Parathyroid adenoma (tissue), 2 donors: ENCODE measurements at regions not wholly inside any gene's neighbourhood (a gene's known extent, or its start where the extent isn't known, plus 50 kb on each side); places are given as distances from the start of the nearest gene placed in this dataset.

Experiments
- H2AFZ ChIP-seq: fragments of 300-600 bp; sonication (generic); one replicate; pipeline ENCODE4 v1.7.0; 2017; ENCODE audit warnings: antibody characterized with exemption, mild to moderate bottlenecking
- H3K27ac ChIP-seq: fragments of 300-600 bp; sonication (generic); one replicate; pipeline ENCODE4 v1.7.0; 2017
- H3K27me3 ChIP-seq: fragments of 300-600 bp; sonication (generic); one replicate; pipeline ENCODE4 v1.7.0; 2017; ENCODE audit warnings: low read length; ENCODE audit not compliant: control insufficient read depth, insufficient read depth
- H3K36me3 ChIP-seq: fragments of 300-600 bp; sonication (generic); one replicate; pipeline ENCODE4 v1.7.0; 2017; ENCODE audit warnings: low read length; ENCODE audit not compliant: control insufficient read depth, insufficient read depth
- H3K4me1 ChIP-seq: fragments of 300-600 bp; sonication (generic); one replicate; pipeline ENCODE4 v1.7.0; 2017; ENCODE audit warnings: control low read depth
- H3K4me2 ChIP-seq: fragments of 300-600 bp; sonication (generic); one replicate; pipeline ENCODE4 v1.7.0; 2017; ENCODE audit warnings: low read length
- H3K4me3 ChIP-seq: fragments of 300-600 bp; sonication (generic); one replicate; pipeline ENCODE4 v1.7.0; 2017; ENCODE audit warnings: low read depth, low read length
- H3K79me2 ChIP-seq: fragments of 300-600 bp; sonication (generic); one replicate; pipeline ENCODE4 v1.7.0; 2017; ENCODE audit warnings: control low read depth
- H3K9ac ChIP-seq: fragments of 300-600 bp; sonication (generic); one replicate; pipeline ENCODE4 v1.7.0; 2017; ENCODE audit warnings: mild to moderate bottlenecking
- H3K9me3 ChIP-seq: fragments of 300-600 bp; sonication (generic); one replicate; pipeline ENCODE4 v1.7.0; 2017; ENCODE audit warnings: low read length; ENCODE audit not compliant: control insufficient read depth
- CTCF ChIP-seq: fragments of 300-600 bp; sonication (generic); IDR thresholded peaks from one replicate; pipeline ENCODE4 v1.7.0; 2017; ENCODE audit warnings: antibody characterized with exemption, mild to moderate bottlenecking
- donor health status: primary hyperparathyroidism.

GRCh38 chr1:194476872-194477271 lies 1290.5 kb upstream of the B3GALT2 start:
- Histone ChIP-seq H2AFZ (no peak overlapping the region), H3K27ac (no peak overlapping the region), H3K9me3 (no peaks in the 10 kb centered on the region)

DNA sequence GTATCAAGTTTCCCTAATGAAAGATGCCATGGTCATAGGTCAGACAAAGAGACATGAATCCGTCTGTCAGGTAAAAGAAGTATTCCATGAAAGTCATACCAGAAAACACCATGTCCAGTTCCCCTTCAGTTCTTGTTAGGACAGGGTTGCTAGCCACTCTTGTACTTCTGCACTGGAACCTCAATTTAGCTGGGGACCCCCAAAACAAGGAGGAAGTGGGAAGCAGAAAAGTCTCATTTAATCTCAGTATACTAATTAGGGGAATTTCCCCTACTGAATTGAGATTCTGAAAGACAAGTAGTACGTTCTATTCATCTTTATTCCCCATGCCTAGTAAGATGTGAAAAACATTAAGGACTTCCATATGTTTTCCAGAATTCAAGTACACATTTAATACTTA lies 1289.9 kb upstream of the B3GALT2 start:
- TF ChIP-seq CTCF, result no peak
- Histone ChIP-seq H3K27ac (no peak overlapping the region), H3K9ac (no peak overlapping the region), H3K4me2 (no peak overlapping the region), H3K9me3 (no peaks in the 10 kb centered on the region), H3K4me1 (no peaks in the 10 kb centered on the region), H3K79me2 (no peaks in the 10 kb centered on the region), H3K36me3 (no peaks in the 10 kb centered on the region), H2AFZ (no peak overlapping the region), H3K4me3 (no peak overlapping the region), H3K27me3 (no peaks in the 10 kb centered on the region)

More at GRCh38 chr1:194476872-194477271, 1290.5 kb upstream of the B3GALT2 start:
- Histone ChIP-seq H3K4me2 (no peak overlapping the region), H3K9ac (no peak overlapping the region), H3K4me1 (no peaks in the 10 kb centered on the region), H3K36me3 (no peaks in the 10 kb centered on the region), H3K4me3 (no peak overlapping the region), H3K27me3 (no peaks in the 10 kb centered on the region), H3K79me2 (no peaks in the 10 kb centered on the region)
- no peak for TF ChIP-seq CTCF

GRCh38 chr1:194474701-194475100 lies 1288.3 kb upstream of the B3GALT2 start:
- TF ChIP-seq CTCF, result no peak

DNA sequence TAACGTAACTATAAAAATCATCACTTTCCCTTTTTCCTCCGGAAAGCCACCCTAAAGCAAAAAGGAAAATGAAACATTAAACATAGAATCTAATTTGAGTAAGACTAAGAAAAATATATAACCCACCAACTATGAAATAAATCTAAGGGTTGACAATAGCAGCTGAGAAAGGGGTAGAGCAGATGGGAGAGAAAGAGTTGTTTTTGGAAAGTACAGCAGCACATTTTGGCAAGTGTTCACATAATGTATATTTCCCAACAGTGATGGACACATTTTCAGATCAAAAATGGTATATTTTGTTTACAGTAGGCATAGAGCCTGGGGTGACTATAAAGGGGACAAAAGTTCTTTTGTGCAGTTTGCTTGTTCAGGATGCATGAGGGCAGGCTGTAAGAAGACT lies 1287.4 kb upstream of the B3GALT2 start:
- no peak overlapping the region for H3K4me3 ChIP-seq
- no peaks in the 10 kb centered on the region for H3K27me3 ChIP-seq
- H3K9ac ChIP-seq, result no peak overlapping the region
- H2AFZ ChIP-seq, result no peak overlapping the region
- TF ChIP-seq CTCF, result no peak
- no peaks in the 10 kb centered on the region for H3K79me2 ChIP-seq
- H3K4me2 ChIP-seq, result no peak overlapping the region
- no peaks in the 10 kb centered on the region for H3K4me1 ChIP-seq
- no peak overlapping the region for H3K27ac ChIP-seq
- H3K9me3 ChIP-seq, result no peaks in the 10 kb centered on the region
- H3K36me3 ChIP-seq, result no peaks in the 10 kb centered on the region

More at GRCh38 chr1:194474701-194475100, 1288.3 kb upstream of the B3GALT2 start:
- H3K36me3 ChIP-seq, result no peaks in the 10 kb centered on the region
- H3K79me2 ChIP-seq, result no peaks in the 10 kb centered on the region
- no peak overlapping the region for H3K27ac ChIP-seq
- H3K9me3 ChIP-seq, result no peaks in the 10 kb centered on the region
- H3K4me3 ChIP-seq, result no peak overlapping the region
- H3K4me2 ChIP-seq, result no peak overlapping the region
- no peaks in the 10 kb centered on the region for H3K4me1 ChIP-seq
- H3K9ac ChIP-seq, result no peak overlapping the region
- no peak overlapping the region for H2AFZ ChIP-seq
- no peaks in the 10 kb centered on the region for H3K27me3 ChIP-seq

DNA sequence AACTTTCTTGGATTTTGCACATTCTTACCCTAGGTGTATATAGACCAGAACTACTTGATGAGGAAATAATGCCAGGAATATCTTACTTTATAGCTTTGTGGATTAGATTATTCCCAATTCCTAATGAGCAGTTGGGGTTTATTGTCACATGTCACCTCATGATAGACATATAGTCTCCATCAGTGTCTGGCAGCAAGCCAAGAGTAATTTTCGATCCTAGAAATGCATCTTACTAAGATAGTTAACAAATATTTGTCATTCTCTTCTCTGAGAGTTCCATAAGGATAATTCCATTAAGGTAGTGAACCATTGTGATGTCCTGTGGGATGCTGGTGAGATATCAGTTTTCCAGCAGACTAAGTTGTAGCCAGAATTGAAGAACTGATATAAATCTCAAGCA lies 1282.9 kb upstream of the B3GALT2 start:
- H3K4me3 ChIP-seq, result no peak overlapping the region
- H3K27ac ChIP-seq, result no peak overlapping the region
- H3K9me3 ChIP-seq, result no peaks in the 10 kb centered on the region
- H3K36me3 ChIP-seq, result no peaks in the 10 kb centered on the region
- H3K4me2 ChIP-seq, result no peak overlapping the region
- no peak for TF ChIP-seq CTCF
- H3K4me1 ChIP-seq, result no peaks in the 10 kb centered on the region
- no peaks in the 10 kb centered on the region for H3K79me2 ChIP-seq
- H3K9ac ChIP-seq, result no peak overlapping the region
- H3K27me3 ChIP-seq, result no peaks in the 10 kb centered on the region
- H2AFZ ChIP-seq, result no peak overlapping the region
